ENCODE measurements at regions not wholly inside any gene's neighbourhood (a gene's known extent, or its start where the extent isn't known, plus 50 kb on each side); places are given as distances from the start of the nearest gene placed in this dataset.

DNA sequence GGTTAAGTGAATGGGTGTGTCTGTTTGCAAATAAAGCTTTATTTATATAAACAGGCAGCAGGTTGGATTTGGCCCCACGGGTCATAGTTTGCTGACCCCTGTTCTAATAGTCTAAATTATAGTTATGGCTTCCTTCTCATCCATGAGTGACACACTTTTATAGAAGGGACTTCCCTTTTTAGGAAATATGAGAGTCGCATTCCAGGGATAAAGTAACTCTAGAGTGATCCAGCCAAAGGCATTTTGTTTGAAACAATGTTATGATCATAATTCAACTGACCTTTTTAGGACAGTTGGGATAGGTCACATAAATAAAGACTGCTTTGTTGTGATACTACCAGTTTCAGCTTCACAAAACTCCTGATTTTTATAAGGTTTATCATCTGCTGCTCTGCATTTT, 87.9 kb downstream of the ALX1 start:
- no peaks in the 10 kb centered on the region for H3K27me3 Mint-ChIP-seq (ENCODE audit: insufficient read depth)
- H3K9me3 Mint-ChIP-seq = peaks cover 23% of the 10 kb centered on the region
- H3K27ac Mint-ChIP-seq = no peak overlapping the region
- no peak overlapping the region for H3K4me3 Mint-ChIP-seq
- DNase-seq = no peak
- H3K36me3 Mint-ChIP-seq (ENCODE audit: low read depth) = no peaks in the 10 kb centered on the region
- no peaks in the 10 kb centered on the region for H3K4me1 Mint-ChIP-seq (ENCODE audit: low read depth)
- TF ChIP-seq, protein P1, sequence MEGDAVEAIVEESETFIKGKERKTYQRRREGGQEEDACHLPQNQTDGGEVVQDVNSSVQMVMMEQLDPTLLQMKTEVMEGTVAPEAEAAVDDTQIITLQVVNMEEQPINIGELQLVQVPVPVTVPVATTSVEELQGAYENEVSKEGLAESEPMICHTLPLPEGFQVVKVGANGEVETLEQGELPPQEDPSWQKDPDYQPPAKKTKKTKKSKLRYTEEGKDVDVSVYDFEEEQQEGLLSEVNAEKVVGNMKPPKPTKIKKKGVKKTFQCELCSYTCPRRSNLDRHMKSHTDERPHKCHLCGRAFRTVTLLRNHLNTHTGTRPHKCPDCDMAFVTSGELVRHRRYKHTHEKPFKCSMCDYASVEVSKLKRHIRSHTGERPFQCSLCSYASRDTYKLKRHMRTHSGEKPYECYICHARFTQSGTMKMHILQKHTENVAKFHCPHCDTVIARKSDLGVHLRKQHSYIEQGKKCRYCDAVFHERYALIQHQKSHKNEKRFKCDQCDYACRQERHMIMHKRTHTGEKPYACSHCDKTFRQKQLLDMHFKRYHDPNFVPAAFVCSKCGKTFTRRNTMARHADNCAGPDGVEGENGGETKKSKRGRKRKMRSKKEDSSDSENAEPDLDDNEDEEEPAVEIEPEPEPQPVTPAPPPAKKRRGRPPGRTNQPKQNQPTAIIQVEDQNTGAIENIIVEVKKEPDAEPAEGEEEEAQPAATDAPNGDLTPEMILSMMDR (IDR thresholded peaks at IDR 0.05) = no peak

DNA sequence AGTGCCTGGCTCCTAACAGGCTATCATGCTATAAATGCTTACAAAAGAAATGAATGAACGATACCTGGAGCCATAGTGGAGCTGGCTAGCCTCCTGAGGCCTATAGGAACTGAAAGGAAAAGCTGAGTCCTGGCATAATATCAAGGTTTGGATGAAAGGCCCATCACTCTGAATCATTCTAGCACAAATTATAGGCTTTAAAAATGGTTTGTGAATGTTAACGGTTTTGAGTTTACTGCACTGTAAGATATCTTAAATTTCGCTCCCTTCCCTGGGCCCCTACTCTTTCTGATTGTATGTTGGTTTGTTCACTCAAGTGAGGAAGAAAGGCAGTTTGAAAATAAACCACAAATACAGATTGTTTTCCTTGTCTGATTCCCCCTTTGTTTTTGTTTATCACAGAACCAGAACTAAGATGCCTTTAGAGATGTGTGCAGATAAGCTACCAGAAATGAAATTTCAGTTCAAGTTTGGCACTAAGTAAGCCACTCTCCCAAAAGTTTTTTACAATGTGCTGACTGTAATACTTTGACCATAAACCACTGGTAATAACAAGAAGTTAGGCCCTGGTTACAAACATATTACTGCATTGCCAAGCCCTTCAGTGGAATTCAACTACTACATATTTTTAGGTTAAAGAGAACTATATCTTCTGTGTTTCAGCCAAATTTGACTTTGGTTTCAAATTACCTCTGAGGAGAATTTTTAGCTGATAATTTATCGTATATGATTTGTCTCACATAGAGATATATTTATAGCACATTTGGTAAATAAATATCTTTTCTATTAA, 89.5 kb downstream of the ALX1 start:
- no peak overlapping the region for H3K27ac Mint-ChIP-seq

DNA sequence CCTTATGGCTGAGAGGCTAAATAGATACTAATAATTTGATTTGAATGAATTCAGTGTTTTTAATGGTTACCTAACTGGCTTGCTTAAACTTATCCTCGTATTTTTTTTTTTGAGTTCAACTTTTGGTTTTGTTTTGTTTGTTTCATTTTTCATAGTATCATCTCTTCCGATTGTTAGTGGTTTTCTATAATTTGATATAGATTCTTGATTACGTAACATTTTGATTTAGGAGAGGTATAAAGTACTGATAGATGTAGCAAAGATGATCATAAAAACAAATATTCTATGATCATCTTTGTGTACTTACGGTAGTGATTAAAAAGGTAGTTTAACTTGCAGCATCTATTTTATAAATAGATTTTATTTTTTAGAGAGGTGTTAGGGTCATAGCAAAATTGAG, 93.0 kb downstream of the ALX1 start:
- H3K4me3 Mint-ChIP-seq = no peak overlapping the region
- no peak overlapping the region for H3K27ac Mint-ChIP-seq
- TF ChIP-seq, protein P1 (IDR thresholded peaks at IDR 0.05) = no peak
- H3K36me3 Mint-ChIP-seq (ENCODE audit: low read depth) = no peaks in the 10 kb centered on the region
- no peaks in the 10 kb centered on the region for H3K27me3 Mint-ChIP-seq (ENCODE audit: insufficient read depth)
- no peak for DNase-seq
- H3K9me3 Mint-ChIP-seq = peaks cover 18% of the 10 kb centered on the region
- no peaks in the 10 kb centered on the region for H3K4me1 Mint-ChIP-seq (ENCODE audit: low read depth)

More for the DNA sequence above, 89.5 kb downstream of the ALX1 start:
- TF ChIP-seq, protein P1 (IDR thresholded peaks at IDR 0.05) = no peak
- no peak overlapping the region for H3K4me3 Mint-ChIP-seq
- no peaks in the 10 kb centered on the region for H3K4me1 Mint-ChIP-seq (ENCODE audit: low read depth)
- H3K9me3 Mint-ChIP-seq = peaks cover 22% of the 10 kb centered on the region
- H3K36me3 Mint-ChIP-seq (ENCODE audit: low read depth) = no peaks in the 10 kb centered on the region
- H3K27me3 Mint-ChIP-seq (ENCODE audit: insufficient read depth) = no peaks in the 10 kb centered on the region
- DNase-seq = no peak

DNA sequence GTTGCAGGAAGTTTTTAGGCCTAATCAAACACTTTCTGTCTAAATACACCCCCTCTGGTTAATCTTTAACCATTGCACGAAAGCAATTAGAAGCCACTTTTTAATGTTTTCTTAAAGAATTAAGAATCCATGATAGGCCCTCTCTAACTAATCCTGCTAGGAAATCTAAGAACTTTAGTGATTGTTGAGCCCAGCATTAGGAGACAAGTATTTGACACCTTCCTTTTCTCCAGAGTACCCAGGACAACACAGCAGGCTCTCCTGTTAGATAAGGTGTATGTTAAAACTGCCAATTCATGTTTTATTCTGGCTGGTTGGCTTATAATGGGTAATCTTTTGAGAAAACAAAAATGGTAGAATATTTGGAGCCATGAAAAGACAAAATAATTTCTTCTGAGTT, 95.0 kb downstream of the ALX1 start:
- Mint-ChIP-seq H3K4me1 (ENCODE audit: low read depth) (no peaks in the 10 kb centered on the region), H3K27ac (no peak overlapping the region), H3K9me3 (peaks cover 13% of the 10 kb centered on the region), H3K4me3 (no peak overlapping the region), H3K36me3 (ENCODE audit: low read depth) (no peaks in the 10 kb centered on the region), H3K27me3 (ENCODE audit: insufficient read depth) (no peaks in the 10 kb centered on the region)
- TF ChIP-seq, protein P1 (IDR thresholded peaks at IDR 0.05) = no peak
- no peak for DNase-seq

DNA sequence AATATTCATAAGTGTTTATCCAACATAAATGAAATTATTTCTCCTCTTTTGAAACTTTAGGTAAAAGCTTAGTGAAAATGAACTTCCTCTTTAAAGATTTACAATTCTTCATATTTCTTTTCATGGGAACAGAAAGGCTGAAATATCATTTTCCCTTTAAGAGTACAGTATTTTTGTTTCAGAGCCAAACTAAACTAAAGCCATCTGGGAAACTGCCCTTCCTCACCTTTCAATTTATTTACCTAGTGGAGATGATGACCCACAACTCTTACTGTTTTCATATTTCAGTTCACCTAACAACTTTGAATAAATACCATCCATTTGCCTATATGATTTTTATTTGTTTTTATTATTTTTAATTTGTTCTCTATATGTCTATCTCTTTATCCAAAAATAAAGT, 105.4 kb downstream of the ALX1 start:
- TF ChIP-seq, protein P1 (IDR thresholded peaks at IDR 0.05) = no peak
- no peaks in the 10 kb centered on the region; the same call in 1 of the 2 replicates for H3K27me3 Mint-ChIP-seq (ENCODE audit: insufficient read depth)
- no peak for DNase-seq
- no peak overlapping the region for H3K27ac Mint-ChIP-seq
- no peaks in the 10 kb centered on the region for H3K36me3 Mint-ChIP-seq (ENCODE audit: low read depth)
- peaks cover 30% of the 10 kb centered on the region for H3K9me3 Mint-ChIP-seq
- no peaks in the 10 kb centered on the region for H3K4me1 Mint-ChIP-seq (ENCODE audit: low read depth)
- no peak overlapping the region for H3K4me3 Mint-ChIP-seq

Measured in HFFc6 (cell line).